Activated CD4-positive, alpha-beta T cell treated with anti-CD3 and anti-CD28 coated beads for 4 hours (primary cell): ENCODE measurements at regions not wholly inside any gene's neighbourhood (a gene's known extent, or its start where the extent isn't known, plus 50 kb on each side); places are given as distances from the start of the nearest gene placed in this dataset.
"Not testable (repeated sequence)": the region's sequence is repeated elsewhere in the genome, so short reads cannot be mapped to it uniquely, and the experiment has no call there.

Experiments used
- DNase-seq, 2 donors: peaks; one replicate each; pipeline ENCODE4 v3.0.0-alpha.2; 2020

DNA sequence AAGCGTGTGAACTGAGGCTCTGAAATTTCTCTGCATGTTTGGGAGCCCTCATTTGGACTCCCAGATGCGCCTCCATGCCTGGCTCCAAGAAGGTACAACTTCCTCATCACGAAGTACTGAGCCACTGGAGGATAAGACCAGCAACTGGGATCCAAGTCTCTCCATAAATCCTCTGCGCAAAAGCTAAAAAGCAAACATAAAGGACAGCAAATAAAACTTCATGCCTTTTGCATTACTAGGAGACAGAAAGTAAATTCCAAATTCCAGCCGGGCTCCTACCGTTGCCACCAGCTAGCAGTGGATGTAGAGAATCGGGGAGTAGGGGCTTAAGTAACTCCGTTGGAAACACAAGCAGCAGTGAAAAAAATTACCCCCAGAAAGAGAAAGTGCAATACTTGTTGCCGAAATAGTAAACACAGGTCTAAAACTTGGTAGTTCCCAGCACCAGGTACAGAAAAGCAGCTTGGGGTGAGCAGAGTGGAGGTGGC, 477.1 kb upstream of the TENM3 start:
- no peak for DNase-seq

DNA sequence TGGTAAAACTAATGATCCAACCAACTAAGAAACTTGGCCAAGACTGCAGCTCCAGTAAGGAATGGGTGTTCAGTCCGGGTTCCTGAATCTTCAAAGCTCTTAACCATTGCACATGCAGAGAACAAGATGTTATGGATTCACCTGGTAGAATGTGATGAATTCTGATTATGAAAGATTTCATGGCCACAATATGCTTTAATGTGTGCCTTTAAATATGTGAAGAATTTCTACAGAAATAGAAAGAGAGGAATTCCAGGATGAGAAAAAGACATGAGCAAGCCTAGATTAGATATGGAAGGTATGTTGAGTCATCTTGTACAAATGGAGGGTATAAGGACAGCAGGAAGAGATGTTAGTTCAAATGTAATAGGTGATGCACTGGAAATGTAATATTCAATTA, 472.2 kb upstream of the TENM3 start:
- DNase-seq = no peak

DNA sequence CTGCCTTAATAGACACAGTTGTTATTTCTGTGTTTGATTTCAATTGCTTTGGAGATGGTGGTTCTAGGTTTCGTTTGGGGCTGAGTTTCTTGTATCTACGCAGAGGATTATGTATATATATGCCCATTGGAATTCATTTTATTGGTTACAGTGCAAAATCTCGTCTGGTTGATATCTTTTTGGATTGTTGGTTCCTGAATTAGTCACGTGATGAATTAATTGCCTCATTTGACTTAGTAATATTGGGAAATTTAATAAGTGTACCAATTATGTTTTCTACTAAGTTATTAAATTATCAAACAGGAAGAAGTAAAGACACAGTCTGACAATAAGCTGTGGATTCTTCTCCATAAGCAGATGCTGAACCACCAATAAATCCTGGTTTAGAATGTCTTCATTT, 467.9 kb upstream of the TENM3 start:
- no peak for DNase-seq

DNA sequence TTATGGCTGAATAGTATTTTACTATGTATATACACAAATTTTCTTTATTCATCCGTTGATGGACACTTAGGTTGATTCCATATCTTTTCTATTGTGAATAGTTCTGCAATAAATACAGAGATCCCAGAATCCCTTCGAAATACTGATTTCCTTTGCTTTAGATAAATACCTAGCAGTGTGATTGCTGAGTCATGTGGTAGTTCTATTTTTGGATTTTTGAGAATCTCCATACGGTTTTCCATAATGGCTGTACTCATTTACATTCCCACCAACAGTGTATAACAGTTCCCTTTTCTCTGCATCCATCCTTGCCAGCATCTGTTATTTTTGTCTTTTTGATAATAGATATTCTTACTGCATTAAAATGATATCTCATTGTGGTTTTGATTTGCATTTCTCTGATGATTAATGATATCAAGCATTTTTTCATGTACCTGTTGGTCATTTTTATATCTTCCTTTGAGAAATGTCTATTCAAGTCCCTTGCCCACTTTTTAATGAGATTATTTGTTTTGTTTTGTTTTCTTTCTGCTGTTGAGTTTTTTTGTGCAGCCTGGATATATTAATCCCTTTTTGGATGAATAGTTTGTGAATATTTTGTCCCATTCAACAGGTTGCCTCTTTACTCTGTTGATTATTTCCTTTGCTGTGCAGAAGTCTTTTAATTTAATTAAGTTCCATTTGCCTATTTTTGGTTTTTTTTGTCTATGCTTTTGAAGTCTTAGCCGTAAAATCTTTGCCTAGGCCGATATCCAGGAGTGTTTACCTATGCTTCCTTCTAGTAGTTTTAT, 466.7 kb upstream of the TENM3 start:
- no peak for DNase-seq

DNA sequence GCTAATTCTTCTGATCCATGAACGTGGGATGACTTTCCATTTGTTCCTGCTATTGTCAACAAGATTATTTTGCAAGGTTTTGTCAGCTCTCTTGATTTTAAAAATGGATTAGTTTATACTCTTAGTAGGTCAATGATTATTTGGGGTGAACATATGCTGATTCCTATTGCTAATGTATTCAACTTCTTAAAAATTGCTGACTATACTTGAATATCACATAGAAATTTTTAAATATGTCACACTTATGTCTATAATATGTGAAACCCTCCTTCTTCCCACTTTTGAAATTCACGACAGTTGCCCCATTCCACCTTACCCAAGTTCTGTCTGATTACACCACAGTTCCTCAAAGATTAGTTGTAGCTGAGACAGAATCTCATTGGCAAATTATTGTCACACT, 465.7 kb upstream of the TENM3 start:
- no peak for DNase-seq

DNA sequence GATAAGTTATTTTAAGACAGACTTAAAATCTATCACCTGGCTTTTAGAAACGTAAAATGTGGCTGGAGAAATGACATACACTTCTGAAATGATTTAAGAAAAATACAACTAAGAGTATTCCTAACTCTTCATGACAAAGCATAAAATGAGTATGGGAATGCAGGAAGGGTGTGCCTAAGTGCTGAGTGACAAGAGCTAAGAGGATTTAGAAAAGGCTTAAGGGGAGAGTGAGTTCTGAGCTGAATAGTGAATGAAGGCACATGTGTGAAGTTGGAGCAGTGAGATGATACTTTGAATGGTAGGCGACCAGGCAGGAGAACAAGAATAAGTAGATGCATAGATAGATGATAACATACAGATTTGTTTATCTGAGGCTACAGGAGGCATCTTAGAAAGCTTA, 458.3 kb upstream of the TENM3 start:
- no peak for DNase-seq

DNA sequence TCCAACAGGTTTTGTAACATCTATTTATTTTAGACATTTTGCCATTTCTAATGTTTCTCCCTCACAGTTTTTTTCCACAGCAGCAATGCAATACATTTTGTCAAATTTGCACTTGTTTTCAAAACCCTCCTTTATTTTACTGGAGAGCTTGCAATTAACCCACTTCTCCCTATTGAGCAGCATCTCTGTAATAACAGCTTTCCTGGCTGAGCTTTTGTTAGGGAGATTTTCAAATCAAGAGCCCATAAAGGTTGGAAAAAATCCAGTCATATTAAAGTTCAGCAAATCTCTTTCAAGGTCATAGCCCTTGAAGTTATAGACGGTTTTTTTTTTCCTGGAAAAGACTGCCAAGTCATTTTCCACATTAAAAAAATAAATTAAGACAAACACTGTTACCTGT, 450.6 kb upstream of the TENM3 start:
- no peak for DNase-seq

DNA sequence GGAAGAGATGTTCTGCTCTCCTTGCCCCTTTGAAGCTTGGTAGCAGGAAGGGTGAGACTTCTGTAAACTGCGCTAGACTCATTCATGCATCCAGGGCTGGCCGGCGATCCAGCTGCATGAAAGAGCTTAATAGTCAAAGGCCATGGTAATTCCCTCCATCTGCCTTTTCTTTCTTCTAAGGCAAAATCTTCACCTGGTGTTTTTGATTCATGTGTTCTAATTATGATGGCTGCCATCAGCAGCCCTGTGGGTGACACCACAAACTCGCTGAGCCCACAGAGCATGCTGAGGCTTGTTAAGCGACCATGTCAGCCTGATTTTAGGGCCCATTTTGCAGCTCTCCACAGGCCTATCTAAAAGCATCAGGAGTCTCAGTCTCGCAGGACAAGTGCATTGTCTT, 450.1 kb upstream of the TENM3 start:
- no peak for DNase-seq

DNA sequence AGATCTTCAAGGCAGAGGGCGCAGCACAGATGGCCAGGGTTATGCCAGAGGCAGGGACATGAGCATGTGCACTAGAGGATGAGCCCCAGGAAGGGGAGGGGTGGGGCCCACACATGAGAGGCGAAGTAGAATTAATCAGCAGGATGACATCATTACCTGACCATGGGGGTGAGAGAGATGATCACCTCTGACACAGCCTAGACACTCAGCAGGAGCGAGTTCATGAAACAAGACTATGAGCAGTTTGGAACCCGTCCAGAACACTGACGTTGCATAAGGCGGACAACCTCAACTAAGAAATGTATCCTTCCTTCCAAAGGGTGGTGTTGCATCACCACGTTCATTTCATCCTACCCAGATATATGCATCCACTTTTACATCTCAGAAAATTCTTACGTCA, 446.7 kb upstream of the TENM3 start:
- no peak for DNase-seq

DNA sequence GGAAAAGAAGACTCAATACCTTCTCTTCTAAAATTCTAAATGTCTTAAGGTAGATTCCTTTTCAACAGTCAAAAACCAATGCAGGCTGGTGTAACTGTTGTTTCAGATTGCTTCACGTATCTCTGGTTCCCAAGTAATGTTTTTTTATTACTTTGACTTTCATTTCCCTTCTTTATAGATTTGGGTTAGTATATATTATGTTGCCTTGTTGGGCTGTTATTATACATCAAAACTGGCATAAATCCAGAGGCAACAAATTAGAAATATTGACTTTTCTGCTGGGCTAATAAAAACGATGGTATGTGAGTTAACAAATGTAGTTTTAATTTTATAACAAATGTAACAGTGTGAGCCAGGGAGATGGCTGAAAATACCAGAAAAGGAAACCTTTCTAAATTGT, 444.7 kb upstream of the TENM3 start:
- DNase-seq = no peak

DNA sequence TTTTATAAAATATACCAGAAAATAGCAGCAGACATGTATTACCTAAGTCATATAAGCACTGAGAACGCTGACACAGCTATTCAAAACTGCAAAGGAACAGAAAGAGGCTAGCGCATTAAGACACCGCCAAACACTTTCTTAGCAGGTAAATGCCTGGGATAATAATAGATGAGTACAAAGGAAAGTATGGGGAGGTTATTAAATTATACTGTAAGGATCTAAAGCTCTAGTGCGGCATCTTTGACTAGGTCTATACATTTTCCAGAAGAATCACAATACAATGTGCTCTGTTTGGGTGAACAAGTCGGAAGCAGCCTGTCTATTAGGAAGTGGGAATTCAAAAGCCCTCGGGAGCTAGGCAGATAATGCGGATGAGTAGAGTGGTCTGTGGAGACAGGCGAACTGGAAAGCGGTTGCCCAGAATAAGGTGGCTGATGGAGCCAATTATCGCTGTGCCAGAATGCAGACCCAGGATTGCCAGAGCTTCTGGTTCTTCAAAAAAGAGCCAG, 443.6 kb upstream of the TENM3 start:
- DNase-seq = no peak

DNA sequence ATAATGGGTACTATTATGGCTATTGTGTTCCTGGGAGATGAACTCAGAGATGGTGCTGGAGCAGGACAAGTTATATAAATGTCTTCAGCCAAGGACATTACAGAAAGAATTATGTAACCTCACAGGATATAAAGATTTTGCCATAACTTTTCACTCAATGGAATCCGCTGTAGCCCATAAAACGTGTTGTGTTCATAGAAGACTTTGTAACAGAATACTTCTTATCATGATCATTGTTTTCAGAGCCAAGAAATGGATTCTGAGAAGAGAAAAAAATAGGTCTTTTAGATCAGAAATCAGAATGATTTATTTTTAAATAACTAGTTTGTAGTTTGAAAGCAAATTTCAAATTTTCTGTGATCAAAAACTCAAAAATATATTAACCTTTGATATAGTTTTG, 441.0 kb upstream of the TENM3 start:
- DNase-seq = no peak

DNA sequence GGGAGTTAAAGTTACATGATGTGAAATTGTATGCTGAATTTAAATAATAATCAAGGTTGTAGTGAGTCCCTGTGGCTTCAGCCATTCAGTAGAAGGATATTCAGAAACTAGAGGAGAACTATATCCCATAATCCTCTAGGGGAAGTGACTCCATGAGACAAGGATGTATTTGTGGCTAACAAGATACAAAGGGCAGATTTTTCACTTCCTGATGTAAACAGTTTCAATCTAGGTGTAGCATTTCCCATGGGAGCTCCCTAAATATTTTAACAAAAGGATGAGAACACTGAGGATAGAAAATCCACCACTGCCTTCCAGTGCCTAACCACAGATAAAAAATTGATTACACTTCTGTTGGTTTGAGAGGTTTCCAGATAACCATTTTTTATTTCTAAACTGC, 435.4 kb upstream of the TENM3 start:
- no peak for DNase-seq

DNA sequence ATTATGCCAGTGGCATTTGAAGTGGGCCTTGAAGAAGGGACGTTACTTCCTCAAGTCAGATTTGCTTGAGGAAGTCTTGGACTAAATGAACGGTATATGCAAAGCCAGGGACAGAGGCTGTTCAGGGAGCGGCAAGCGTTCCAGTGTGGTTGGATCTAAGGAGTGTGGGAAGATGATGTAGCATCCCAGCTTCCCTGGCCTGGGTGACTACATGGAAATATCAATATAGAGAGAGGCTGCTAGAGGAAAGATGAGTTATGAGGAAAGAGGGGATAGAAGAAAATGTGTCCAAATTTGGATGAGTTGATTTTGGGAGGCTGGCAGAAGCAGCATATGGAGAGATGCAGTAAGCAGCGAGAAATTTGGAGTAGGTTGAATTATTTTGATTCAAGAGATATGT, 432.5 kb upstream of the TENM3 start:
- no peak for DNase-seq

DNA sequence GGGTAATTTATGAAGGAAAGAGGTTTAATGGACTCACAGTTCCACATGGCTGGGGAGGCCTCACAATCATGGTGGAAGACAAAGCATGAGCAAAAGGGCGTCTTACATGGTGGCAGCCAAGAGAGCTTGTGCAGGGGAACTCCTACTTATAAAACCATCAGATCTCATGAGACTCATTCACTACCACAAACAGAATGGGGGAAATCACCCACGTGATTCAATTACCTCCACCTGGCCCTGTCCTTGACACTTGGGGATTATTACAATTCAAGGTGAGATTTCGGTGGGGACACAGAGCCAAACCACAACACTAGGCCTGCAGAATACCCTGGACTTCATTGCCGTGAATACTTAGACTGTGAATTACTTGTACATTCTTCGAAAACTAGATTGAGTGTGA, 431.7 kb upstream of the TENM3 start:
- DNase-seq = not testable (repeated sequence)

DNA sequence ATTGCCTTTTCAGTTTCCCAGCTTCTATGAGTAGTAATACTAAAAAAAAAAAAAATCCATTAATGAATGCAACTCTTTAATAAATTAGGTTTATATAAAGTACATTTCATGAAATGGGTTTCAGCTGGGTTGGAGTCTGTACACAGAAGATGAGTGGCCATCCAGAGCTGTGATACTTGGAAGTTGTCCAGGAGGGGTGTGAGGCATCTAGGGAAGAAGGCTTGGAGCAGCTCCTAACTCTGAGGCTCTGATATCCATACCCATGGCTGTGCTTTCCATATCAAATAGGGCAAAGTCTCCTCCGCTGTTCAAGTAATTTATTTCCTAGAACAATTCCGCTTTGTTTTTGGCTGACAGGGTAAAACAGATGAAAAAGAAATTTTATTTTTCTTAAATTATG, 423.3 kb upstream of the TENM3 start:
- DNase-seq = no peak

DNA sequence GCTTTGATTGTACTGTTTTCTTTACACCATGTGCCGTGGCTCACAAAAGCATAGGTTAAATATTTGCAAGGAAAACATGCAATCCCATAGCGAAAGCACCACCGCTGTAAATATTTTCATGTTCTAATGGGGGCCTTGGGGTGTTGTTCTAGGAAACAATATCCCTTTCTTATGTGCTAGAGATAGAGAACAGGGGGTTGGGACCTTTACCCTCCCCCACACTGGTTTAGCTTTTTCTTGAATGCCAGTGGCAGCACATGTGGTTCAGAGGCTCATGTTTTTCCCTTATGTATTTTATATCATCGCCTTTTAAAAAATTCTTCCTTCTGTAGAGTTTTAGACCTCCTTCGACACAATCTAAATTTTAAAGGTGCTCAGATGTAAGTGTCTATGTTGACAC, 422.6 kb upstream of the TENM3 start:
- DNase-seq = no peak

DNA sequence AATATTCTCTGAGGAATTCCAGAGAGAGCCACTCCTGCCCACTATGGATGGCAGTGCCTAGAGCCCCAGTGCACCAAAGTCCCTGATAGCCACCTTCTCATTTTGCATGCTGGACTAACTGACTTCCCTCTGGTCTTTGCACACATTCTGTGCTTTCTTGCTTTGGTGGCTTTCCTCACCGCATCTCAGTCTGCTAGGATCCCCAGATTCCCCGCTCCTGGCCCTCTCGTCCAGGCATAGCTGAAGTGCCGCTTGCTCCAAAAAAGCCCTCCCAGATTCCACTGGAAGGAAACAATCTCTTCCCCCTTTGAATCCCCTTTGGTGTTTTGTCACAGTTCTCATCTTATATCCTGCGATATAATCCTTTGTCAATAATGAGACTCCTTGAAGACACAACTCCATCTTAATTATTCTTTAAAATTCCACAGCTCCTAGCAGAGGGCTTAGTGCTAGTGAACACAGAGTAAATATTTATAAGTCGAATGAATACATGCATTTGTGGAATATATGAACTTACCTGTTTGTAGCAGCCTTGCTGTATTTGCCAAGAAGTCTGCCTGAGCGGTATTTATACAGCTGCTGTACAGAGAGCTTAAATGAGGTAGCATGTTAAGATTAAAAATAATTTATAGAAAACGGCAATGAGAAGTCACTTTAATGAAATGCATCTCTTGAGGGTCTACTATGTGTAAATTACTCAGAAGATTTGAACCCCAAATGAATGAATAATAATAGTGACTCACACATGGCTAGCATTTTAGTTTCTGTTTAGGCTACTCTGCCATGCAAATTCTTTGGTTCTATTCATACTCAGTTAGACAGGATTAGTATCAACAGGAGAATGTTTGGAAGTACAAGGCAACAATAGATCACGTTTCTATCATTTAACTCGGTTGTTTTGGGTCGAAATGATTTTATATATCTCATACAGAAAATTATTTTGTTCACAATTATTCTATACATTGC, 421.9 kb upstream of the TENM3 start:
- no peak for DNase-seq

DNA sequence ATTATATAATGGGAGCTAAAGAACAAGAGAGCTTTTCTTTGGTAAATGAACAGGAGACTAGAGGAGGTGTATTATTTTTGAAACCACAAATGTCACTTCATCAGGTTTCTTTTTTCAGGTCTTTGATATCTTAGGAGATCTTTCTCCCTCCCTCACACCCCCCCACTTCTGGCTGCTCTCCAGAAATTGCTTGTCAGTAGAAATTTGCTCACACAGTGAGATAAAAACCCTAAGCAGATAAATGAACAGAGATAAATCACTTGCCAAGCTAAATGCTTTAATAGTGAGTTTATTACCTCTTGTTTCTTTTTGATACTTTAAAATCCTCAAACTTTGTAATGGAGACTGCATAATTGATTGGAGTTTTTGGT, 421.2 kb upstream of the TENM3 start:
- no peak for DNase-seq

DNA sequence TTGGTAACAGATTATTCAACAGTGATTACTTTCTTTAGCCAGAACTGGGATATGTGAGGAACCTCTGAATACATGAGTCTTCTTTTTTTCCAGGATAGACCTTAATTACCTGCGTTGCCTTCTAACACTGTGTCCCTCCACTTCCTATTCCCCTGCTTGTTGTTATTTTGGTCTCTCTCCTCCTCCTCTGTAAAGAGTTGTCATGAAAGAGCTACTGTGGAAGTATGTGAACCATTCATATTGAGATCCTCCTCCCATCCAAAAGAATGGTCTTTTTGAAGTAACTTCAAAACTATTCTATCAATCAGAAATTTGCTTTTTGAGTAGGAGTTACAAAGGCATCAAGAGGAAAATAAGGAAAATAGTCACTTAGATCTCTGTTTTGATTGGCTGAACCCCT, 420.0 kb upstream of the TENM3 start:
- DNase-seq = no peak

DNA sequence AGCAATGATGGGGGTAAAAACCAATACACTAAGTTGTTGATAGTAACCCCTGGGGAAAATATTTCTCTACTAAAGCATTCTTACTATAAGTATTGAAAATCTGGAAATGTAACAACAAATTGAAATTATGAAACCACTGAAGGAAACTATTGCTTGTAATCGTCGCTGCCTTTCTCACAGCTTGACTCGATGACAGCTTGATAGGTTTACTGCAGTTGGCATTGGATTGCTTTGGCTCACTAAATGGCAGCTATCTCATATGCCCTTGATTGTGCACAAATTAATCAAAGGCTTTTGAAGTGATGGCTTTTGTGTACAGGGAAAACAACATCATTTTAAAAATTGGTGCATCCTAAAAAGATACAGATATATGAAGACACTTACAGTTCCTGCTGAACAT, 419.6 kb upstream of the TENM3 start:
- DNase-seq = no peak

DNA sequence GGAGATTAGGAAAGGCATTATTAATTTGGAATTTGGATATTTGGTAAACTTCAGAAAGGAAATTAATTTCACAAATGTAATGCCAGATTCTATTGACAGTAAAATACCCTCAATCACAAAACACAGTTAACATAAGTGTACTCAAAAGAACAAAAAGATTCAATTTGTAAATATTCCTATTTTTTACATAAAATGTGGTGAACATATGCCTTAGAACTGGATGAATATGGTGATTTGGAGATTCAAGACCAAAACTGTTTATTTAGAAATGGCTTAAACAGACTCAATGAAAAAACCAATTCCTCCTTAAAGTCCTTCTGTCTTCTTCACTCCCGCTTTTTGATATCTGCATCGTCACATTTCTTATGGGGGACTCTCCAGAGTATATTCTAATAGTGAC, 417.6 kb upstream of the TENM3 start:
- no peak for DNase-seq

DNA sequence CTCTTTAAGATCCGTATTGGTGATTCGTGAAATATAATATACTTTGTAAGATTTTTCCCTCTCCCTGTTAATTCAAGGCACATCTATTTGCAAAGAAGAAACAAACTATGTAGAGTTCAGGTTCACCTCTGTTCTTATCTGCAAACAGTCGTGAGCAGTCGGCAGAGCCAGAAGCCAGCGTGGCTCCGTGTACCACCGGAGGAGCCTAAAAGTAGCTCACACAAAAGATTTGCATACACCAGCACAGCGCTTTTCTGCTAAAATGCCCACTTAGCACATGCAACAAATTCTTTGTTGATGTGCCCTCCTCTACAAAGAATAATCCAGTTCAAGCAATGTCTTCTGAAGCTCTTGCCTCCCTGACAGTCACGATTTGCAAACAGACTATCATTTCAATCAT, 416.0 kb upstream of the TENM3 start:
- no peak for DNase-seq
